ENCODE measurements at regions not wholly inside any gene's neighbourhood (a gene's known extent, or its start where the extent isn't known, plus 50 kb on each side); places are given as distances from the start of the nearest gene placed in this dataset.
"Not testable (repeated sequence)": the region's sequence is repeated elsewhere in the genome, so short reads cannot be mapped to it uniquely, and the experiment has no call there.

DNA sequence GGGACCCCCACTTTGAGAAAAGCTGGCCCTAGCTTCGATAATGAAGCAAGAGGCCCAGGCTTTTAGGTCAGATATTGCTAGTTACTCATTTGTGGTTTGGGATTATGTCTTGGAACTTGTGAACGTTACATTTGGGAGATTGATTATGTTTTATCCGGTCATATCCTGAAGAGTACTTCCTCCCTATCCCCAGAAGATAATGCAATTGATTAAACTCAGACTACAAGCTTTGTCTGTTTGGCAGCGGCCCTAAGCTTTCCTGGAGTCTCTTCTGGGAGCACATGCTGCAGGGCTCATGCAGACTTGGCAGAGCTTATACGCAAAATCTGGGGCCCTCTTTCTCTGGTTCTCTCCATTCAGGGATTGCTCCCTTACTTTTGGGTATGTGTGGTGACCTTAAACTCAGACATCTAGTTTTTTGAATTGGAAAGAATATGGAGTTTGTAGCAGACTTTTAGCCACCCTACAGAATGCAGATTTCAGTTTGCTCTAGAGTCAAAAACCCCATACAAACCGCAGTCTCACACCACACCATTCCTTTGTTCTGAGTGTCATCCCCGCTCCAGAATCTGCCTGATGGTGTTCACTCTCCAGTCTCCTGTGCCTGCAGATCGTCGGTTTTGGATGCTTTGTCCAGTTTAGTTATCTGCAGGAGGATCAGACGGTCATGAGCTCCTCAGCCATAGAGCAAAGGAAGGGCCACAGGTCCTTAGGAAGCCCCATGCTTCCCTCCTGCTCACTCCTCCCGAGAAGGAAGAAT, 449.5 kb upstream of the TRPC7 start:
- TF ChIP-seq, protein P1, sequence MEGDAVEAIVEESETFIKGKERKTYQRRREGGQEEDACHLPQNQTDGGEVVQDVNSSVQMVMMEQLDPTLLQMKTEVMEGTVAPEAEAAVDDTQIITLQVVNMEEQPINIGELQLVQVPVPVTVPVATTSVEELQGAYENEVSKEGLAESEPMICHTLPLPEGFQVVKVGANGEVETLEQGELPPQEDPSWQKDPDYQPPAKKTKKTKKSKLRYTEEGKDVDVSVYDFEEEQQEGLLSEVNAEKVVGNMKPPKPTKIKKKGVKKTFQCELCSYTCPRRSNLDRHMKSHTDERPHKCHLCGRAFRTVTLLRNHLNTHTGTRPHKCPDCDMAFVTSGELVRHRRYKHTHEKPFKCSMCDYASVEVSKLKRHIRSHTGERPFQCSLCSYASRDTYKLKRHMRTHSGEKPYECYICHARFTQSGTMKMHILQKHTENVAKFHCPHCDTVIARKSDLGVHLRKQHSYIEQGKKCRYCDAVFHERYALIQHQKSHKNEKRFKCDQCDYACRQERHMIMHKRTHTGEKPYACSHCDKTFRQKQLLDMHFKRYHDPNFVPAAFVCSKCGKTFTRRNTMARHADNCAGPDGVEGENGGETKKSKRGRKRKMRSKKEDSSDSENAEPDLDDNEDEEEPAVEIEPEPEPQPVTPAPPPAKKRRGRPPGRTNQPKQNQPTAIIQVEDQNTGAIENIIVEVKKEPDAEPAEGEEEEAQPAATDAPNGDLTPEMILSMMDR (IDR thresholded peaks at IDR 0.05; ENCODE audit: control insufficient read depth, extremely low read depth, insufficient read depth): no peak
- H3K4me3 ChIP-seq (ENCODE audit: low read depth, low read length): no peak overlapping the region
- DNase-seq (ENCODE audit: low read depth): no peak

DNA sequence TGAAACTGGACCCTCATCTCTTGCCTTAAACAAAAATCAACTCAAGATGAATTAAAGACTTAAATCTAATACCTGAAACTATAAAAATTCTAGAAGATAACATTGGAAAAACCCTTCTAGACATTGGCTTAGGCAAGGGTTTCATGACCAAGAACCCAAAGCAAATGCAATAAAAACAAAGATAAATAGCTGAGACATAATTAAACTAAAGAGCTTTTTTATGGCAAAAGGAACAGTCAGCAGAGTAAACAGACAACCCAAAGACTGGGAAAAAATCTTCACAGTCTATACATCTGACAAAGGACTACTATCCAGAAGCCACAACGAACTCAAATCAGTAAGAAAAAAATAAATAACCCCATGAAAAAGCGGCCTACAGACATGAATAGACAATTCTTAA, 446.9 kb upstream of the TRPC7 start:
- H3K4me3 ChIP-seq (ENCODE audit: low read depth, low read length): not testable (repeated sequence)
- peak; percentile 22 for DNase-seq (ENCODE audit: low read depth)

DNA sequence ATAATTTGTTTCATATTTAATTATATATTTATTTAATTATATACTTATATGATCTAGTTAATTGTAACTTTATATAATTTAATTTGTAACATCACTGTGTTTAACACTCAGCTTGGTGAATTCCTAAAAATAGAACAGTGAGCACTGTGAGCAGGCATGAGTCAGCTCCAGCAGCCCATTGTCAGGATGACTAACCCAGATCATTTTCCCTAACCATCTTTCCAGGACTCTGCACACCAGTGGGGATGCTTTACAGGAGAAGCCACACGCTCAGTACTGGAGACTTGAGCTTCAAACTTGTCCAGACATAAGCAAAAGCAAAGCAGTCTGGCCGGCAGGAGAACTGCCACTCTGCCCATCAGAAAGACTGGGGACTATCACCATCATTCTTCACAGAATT, 446.2 kb upstream of the TRPC7 start:
- TF ChIP-seq, protein P1 (IDR thresholded peaks at IDR 0.05; ENCODE audit: control insufficient read depth, extremely low read depth, insufficient read depth): no peak
- DNase-seq (ENCODE audit: low read depth): no peak
- H3K4me3 ChIP-seq (ENCODE audit: low read depth, low read length): no peak overlapping the region

DNA sequence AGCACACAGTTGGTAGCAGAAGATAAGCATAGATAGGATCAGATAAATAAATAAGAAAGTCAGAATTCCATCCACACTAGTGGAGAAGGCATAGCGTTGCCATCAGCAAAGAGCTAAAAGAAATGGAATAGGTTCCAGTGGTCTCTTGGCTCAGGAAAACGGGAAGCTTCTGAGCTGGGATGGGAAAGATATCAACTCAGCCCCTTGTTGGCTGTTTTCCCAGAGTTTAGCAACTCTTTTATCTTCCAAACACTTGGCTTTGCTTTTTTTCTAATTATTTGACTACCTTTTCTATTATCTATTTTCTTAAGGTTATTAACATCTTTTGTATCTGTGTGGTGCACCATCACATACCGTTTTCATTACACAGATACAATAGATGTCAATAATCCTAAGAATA, 445.7 kb upstream of the TRPC7 start:
- TF ChIP-seq, protein P1 (IDR thresholded peaks at IDR 0.05; ENCODE audit: control insufficient read depth, extremely low read depth, insufficient read depth): no peak
- no peak for DNase-seq (ENCODE audit: low read depth)

DNA sequence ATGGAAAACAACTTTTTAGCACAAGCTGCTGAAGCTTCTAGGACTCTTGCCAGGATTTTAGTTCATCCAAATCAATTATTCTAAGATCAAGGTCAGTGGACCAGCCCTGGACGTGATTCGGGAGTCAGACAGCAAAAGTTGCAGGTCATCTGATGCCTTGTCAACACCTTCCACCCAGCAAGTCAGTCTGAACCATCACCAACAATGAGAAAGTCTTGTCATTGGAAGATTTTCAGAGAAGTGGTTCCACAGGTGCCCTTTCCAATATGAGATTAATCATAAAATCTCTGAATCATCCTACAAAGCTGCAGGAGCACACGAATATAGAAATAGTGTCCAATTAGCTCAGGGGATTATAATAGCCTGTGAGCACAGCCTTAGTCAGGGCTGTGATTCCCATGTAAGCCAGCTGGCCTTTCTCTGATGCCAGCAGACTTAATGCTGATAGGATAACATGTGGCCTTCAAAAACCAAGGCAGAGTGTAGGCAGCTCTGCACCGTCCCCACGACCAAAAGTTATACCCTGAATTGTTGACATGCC, 445.0 kb upstream of the TRPC7 start:
- TF ChIP-seq, protein P1 (IDR thresholded peaks at IDR 0.05; ENCODE audit: control insufficient read depth, extremely low read depth, insufficient read depth): no peak
- no peak for DNase-seq (ENCODE audit: low read depth)
- H3K4me3 ChIP-seq (ENCODE audit: low read depth, low read length): no peak overlapping the region

More for the DNA sequence above, 445.7 kb upstream of the TRPC7 start:
- no peak overlapping the region for H3K4me3 ChIP-seq (ENCODE audit: low read depth, low read length)

DNA sequence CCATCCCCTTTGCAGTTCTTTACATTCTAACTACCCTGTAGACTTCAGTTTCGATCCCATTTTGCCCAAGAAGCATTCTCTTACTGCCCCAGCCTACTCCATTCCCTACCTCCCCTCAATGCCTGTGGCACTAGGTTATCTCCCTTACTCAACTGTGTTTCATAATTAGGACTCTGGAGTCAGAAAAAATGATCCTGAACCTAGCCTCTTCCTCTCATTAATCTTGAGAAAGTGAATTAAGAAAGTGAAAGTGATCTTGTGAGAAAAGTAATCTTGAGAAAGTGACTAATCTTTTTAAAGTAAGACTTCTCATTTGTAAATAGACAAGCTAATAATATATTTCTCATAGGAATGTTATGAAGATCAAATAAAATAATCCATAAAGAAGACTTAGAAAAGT, 444.0 kb upstream of the TRPC7 start:
- DNase-seq (ENCODE audit: low read depth): no peak
- no peak overlapping the region for H3K4me3 ChIP-seq (ENCODE audit: low read depth, low read length)
- TF ChIP-seq, protein P1 (IDR thresholded peaks at IDR 0.05; ENCODE audit: control insufficient read depth, extremely low read depth, insufficient read depth): no peak

DNA sequence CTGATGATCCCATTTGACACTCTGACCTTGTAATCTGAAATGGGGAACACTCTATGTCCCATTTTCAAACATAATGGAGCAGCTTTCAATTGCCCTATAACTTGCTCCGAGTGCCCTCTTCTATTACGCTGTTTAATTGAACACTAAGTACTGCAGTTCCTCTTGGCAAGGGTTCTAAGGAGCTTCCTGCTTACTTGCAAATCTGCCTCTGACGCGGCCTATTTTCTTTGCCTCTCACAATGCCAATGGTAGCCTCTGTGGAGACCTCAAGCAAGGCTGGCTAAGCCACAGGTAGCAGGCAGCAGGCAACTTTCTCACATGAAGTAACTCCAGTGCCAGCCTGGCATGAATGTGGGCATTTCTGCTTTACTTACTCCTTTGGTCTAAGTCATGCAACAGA, 443.4 kb upstream of the TRPC7 start:
- no peak for DNase-seq (ENCODE audit: low read depth)
- TF ChIP-seq, protein P1 (IDR thresholded peaks at IDR 0.05; ENCODE audit: control insufficient read depth, extremely low read depth, insufficient read depth): no peak
- no peak overlapping the region for H3K4me3 ChIP-seq (ENCODE audit: low read depth, low read length)

All from LNCaP clone FGC (cell line).